Activated naive CD4-positive, alpha-beta T cell treated with anti-CD3 and anti-CD28 coated beads, Interleukin-2, amount 50 U/mL, for 72 hours (primary cell): ENCODE measurements at regions not wholly inside any gene's neighbourhood (a gene's known extent, or its start where the extent isn't known, plus 50 kb on each side); places are given as distances from the start of the nearest gene placed in this dataset.
"Not testable (repeated sequence)": the region's sequence is repeated elsewhere in the genome, so short reads cannot be mapped to it uniquely, and the experiment has no call there.

Experiments used
- ATAC-seq, 2 donors: fragments of 150-1000 bp; cut with Tn5 transposase; 2 replicates each; pipeline ENCODE4 v1.10.0; 2021; ENCODE audit warnings: mild to moderate bottlenecking in 2 of 2, moderate library complexity in 2 of 2
- DNase-seq, 2 donors: peaks; one replicate each; pipeline ENCODE4 v3.0.0; 2021 to 2022; ENCODE audit warnings: low spot score in 2 of 2
- H3K27ac Mint-ChIP-seq, 2 donors: one replicate each; pipeline ENCODE4 v1.8.0; 2022; ENCODE audit warnings: mild to moderate bottlenecking in 2 of 2, mixed read lengths in 2 of 2
- H3K36me3 Mint-ChIP-seq, 2 donors: one replicate each; pipeline ENCODE4 v1.8.0; 2022; ENCODE audit warnings: mixed read lengths in 2 of 2
- H3K9me3 Mint-ChIP-seq, 2 donors: one replicate each; pipeline ENCODE4 v1.8.0; 2022; ENCODE audit warnings: mixed read lengths in 2 of 2

- no peaks in the 10 kb centered on the region for H3K36me3 Mint-ChIP-seq
- peaks cover 4 to 6% of the 10 kb centered on the region in 2 donors for H3K9me3 Mint-ChIP-seq
- H3K27ac Mint-ChIP-seq, result no peak overlapping the region
- no peak for DNase-seq
- ATAC-seq, result no peak
These were observed 209.4 kb downstream of the RASSF9 start for GRCh38 chr12:85626784-85627171.

GRCh38 chr12:85627584-85627983, 208.6 kb downstream of the RASSF9 start:
- Mint-ChIP-seq H3K36me3 (no peaks in the 10 kb centered on the region), H3K9me3 (peaks cover 4 to 6% of the 10 kb centered on the region in 2 donors), H3K27ac (no peak overlapping the region)
- ATAC-seq (no peak), DNase-seq (no peak)

GRCh38 chr12:85628562-85628961, 207.6 kb downstream of the RASSF9 start:
- H3K27ac Mint-ChIP-seq, DNase-seq, H3K36me3 Mint-ChIP-seq, ATAC-seq, H3K9me3 Mint-ChIP-seq: not testable (repeated sequence)

- ATAC-seq (no peak), DNase-seq (no peak)
- H3K27ac Mint-ChIP-seq, result no peak overlapping the region
- H3K36me3 Mint-ChIP-seq, result no peaks in the 10 kb centered on the region
- H3K9me3 Mint-ChIP-seq, result peaks cover 4 to 6% of the 10 kb centered on the region in 2 donors
These were observed 205.4 kb downstream of the RASSF9 start for GRCh38 chr12:85630851-85631250.

GRCh38 chr12:85632390-85632789, 203.8 kb downstream of the RASSF9 start:
- no peak for DNase-seq
- no peak for ATAC-seq
- peaks cover 4% of the 10 kb centered on the region in 2 donors for H3K9me3 Mint-ChIP-seq
- H3K27ac Mint-ChIP-seq, result no peak overlapping the region
- no peaks in the 10 kb centered on the region for H3K36me3 Mint-ChIP-seq

GRCh38 chr12:85633491-85633890, 202.7 kb downstream of the RASSF9 start:
- Mint-ChIP-seq H3K36me3 (no peaks in the 10 kb centered on the region), H3K9me3 (peaks cover 2 to 4% of the 10 kb centered on the region in 2 donors), H3K27ac (no peak overlapping the region)
- ATAC-seq (no peak), DNase-seq (no peak)

GRCh38 chr12:85639834-85640233, 196.4 kb downstream of the RASSF9 start:
- DNase-seq, result no peak
- no peak for ATAC-seq
- Mint-ChIP-seq H3K9me3 (peaks cover 8 to 14% of the 10 kb centered on the region in 2 donors), H3K27ac (no peak overlapping the region), H3K36me3 (no peaks in the 10 kb centered on the region)

- DNase-seq (no peak), ATAC-seq (no peak)
- H3K27ac Mint-ChIP-seq, result no peak overlapping the region
- H3K9me3 Mint-ChIP-seq, result peaks cover 8 to 14% of the 10 kb centered on the region in 2 donors
- no peaks in the 10 kb centered on the region for H3K36me3 Mint-ChIP-seq
These were observed 194.4 kb downstream of the RASSF9 start for GRCh38 chr12:85641796-85642195.

- H3K36me3 Mint-ChIP-seq, result no peaks in the 10 kb centered on the region
- no peak overlapping the region for H3K27ac Mint-ChIP-seq
- ATAC-seq (no peak), DNase-seq (no peak)
- H3K9me3 Mint-ChIP-seq, result peaks cover 8 to 14% of the 10 kb centered on the region in 2 donors
These were observed 193.9 kb downstream of the RASSF9 start for GRCh38 chr12:85642288-85642687.

GRCh38 chr12:85642808-85643207, 193.4 kb downstream of the RASSF9 start:
- no peak overlapping the region for H3K27ac Mint-ChIP-seq
- DNase-seq, result no peak
- no peaks in the 10 kb centered on the region for H3K36me3 Mint-ChIP-seq
- H3K9me3 Mint-ChIP-seq, result peaks cover 8 to 14% of the 10 kb centered on the region in 2 donors
- ATAC-seq, result no peak

GRCh38 chr12:85644508-85644907, 191.7 kb downstream of the RASSF9 start:
- no peaks in the 10 kb centered on the region for H3K36me3 Mint-ChIP-seq
- no peak for DNase-seq
- no peak for ATAC-seq
- peaks cover 13 to 15% of the 10 kb centered on the region in 2 donors for H3K9me3 Mint-ChIP-seq
- no peak overlapping the region for H3K27ac Mint-ChIP-seq

GRCh38 chr12:85653731-85654455, 182.3 kb downstream of the RASSF9 start:
- ATAC-seq (no peak), DNase-seq (no peak)
- peaks cover 24 to 48% of the 10 kb centered on the region in 2 donors for H3K9me3 Mint-ChIP-seq
- H3K36me3 Mint-ChIP-seq, result peaks cover 6 to 18% of the 10 kb centered on the region in 2 donors
- H3K27ac Mint-ChIP-seq, result no peak overlapping the region

- Mint-ChIP-seq H3K9me3 (peaks cover 25 to 44% of the 10 kb centered on the region in 2 donors), H3K27ac (no peak overlapping the region), H3K36me3 (peaks cover 7 to 18% of the 10 kb centered on the region in 2 donors)
- no peak for ATAC-seq
- no peak for DNase-seq
These were observed 181.8 kb downstream of the RASSF9 start for GRCh38 chr12:85654456-85654840.

GRCh38 chr12:85656561-85656960, 179.6 kb downstream of the RASSF9 start:
- no peak for DNase-seq
- Mint-ChIP-seq H3K9me3 (peaks cover 18 to 26% of the 10 kb centered on the region in 2 donors), H3K27ac (no peak overlapping the region), H3K36me3 (peaks cover 7 to 18% of the 10 kb centered on the region in 2 donors)
- no peak for ATAC-seq

GRCh38 chr12:85657251-85657650, 179.0 kb downstream of the RASSF9 start:
- H3K9me3 Mint-ChIP-seq, result peaks cover 15 to 24% of the 10 kb centered on the region in 2 donors
- ATAC-seq (no peak), DNase-seq (no peak)

GRCh38 chr12:85657836-85658630, 178.2 kb downstream of the RASSF9 start:
- peaks cover 7 to 11% of the 10 kb centered on the region in 2 donors for H3K36me3 Mint-ChIP-seq

More at GRCh38 chr12:85657251-85657650, 179.0 kb downstream of the RASSF9 start:
- peaks cover 7 to 18% of the 10 kb centered on the region in 2 donors for H3K36me3 Mint-ChIP-seq
- H3K27ac Mint-ChIP-seq, result no peak overlapping the region

GRCh38 chr12:85659754-85660530, 176.3 kb downstream of the RASSF9 start:
- Mint-ChIP-seq H3K36me3 (peaks cover 7 to 9% of the 10 kb centered on the region in 2 donors), H3K9me3 (peaks cover 21 to 22% of the 10 kb centered on the region in 2 donors), H3K27ac (no peak overlapping the region)
- DNase-seq, result no peak
- no peak for ATAC-seq

More at GRCh38 chr12:85657836-85658630, 178.2 kb downstream of the RASSF9 start:
- no peak overlapping the region for H3K27ac Mint-ChIP-seq
- DNase-seq (no peak), ATAC-seq (no peak)
- H3K9me3 Mint-ChIP-seq, result peaks cover 15 to 21% of the 10 kb centered on the region in 2 donors
